ENCODE measurements at regions not wholly inside any gene's neighbourhood (a gene's known extent, or its start where the extent isn't known, plus 50 kb on each side); places are given as distances from the start of the nearest gene placed in this dataset.

GRCh38 chr4:142960867-142961644 lies 115.0 kb upstream of the INPP4B start:
- Mint-ChIP-seq H3K27ac (ENCODE audit: unreplicated experiment) (no peak overlapping the region), H3K4me3 (ENCODE audit: unreplicated experiment) (no peak overlapping the region), H3K9me3 (ENCODE audit: unreplicated experiment) (no peaks in the 10 kb centered on the region), H3K36me3 (ENCODE audit: unreplicated experiment) (no peaks in the 10 kb centered on the region), H3K27me3 (ENCODE audit: unreplicated experiment) (no peaks in the 10 kb centered on the region), H3K4me1 (ENCODE audit: low read depth, unreplicated experiment) (no peaks in the 10 kb centered on the region)
- no peak for TF ChIP-seq CTCF (IDR thresholded peaks at IDR 0.05; ENCODE audit: partially characterized antibody, unreplicated experiment)
- DNase-seq = no peak

GRCh38 chr4:142961866-142962265 lies 115.8 kb upstream of the INPP4B start:
- no peak overlapping the region for H3K27ac Mint-ChIP-seq (ENCODE audit: unreplicated experiment)

GRCh38 chr4:142974328-142974727 lies 128.2 kb upstream of the INPP4B start:
- no peaks in the 10 kb centered on the region for H3K36me3 Mint-ChIP-seq (ENCODE audit: unreplicated experiment)
- no peaks in the 10 kb centered on the region for H3K27me3 Mint-ChIP-seq (ENCODE audit: unreplicated experiment)
- no peaks in the 10 kb centered on the region for H3K4me1 Mint-ChIP-seq (ENCODE audit: low read depth, unreplicated experiment)
- no peak for DNase-seq
- no peak for TF ChIP-seq CTCF (IDR thresholded peaks at IDR 0.05; ENCODE audit: partially characterized antibody, unreplicated experiment)
- H3K9me3 Mint-ChIP-seq (ENCODE audit: unreplicated experiment) = no peaks in the 10 kb centered on the region
- no peak overlapping the region for H3K27ac Mint-ChIP-seq (ENCODE audit: unreplicated experiment)
- no peak overlapping the region for H3K4me3 Mint-ChIP-seq (ENCODE audit: unreplicated experiment)

More at GRCh38 chr4:142961866-142962265, 115.8 kb upstream of the INPP4B start:
- peaks cover 3% of the 10 kb centered on the region for H3K9me3 Mint-ChIP-seq (ENCODE audit: unreplicated experiment)
- no peaks in the 10 kb centered on the region for H3K36me3 Mint-ChIP-seq (ENCODE audit: unreplicated experiment)
- TF ChIP-seq CTCF (IDR thresholded peaks at IDR 0.05; ENCODE audit: partially characterized antibody, unreplicated experiment) = no peak
- H3K27me3 Mint-ChIP-seq (ENCODE audit: unreplicated experiment) = no peaks in the 10 kb centered on the region
- H3K4me3 Mint-ChIP-seq (ENCODE audit: unreplicated experiment) = no peak overlapping the region
- H3K4me1 Mint-ChIP-seq (ENCODE audit: low read depth, unreplicated experiment) = no peaks in the 10 kb centered on the region
- DNase-seq = no peak

- Mint-ChIP-seq H3K27me3 (ENCODE audit: unreplicated experiment) (no peaks in the 10 kb centered on the region), H3K27ac (ENCODE audit: unreplicated experiment) (no peak overlapping the region), H3K9me3 (ENCODE audit: unreplicated experiment) (no peaks in the 10 kb centered on the region), H3K4me1 (ENCODE audit: low read depth, unreplicated experiment) (no peaks in the 10 kb centered on the region), H3K36me3 (ENCODE audit: unreplicated experiment) (no peaks in the 10 kb centered on the region), H3K4me3 (ENCODE audit: unreplicated experiment) (no peak overlapping the region)
- TF ChIP-seq CTCF (IDR thresholded peaks at IDR 0.05; ENCODE audit: partially characterized antibody, unreplicated experiment) = no peak
- DNase-seq = no peak
Observed at GRCh38 chr4:142975618-142976017, 129.5 kb upstream of the INPP4B start.

GRCh38 chr4:142976482-142976881 lies 130.4 kb upstream of the INPP4B start:
- no peak for DNase-seq
- no peak overlapping the region for H3K4me3 Mint-ChIP-seq (ENCODE audit: unreplicated experiment)
- H3K27ac Mint-ChIP-seq (ENCODE audit: unreplicated experiment) = no peak overlapping the region
- no peaks in the 10 kb centered on the region for H3K4me1 Mint-ChIP-seq (ENCODE audit: low read depth, unreplicated experiment)
- H3K36me3 Mint-ChIP-seq (ENCODE audit: unreplicated experiment) = no peaks in the 10 kb centered on the region
- H3K9me3 Mint-ChIP-seq (ENCODE audit: unreplicated experiment) = no peaks in the 10 kb centered on the region
- TF ChIP-seq CTCF (IDR thresholded peaks at IDR 0.05; ENCODE audit: partially characterized antibody, unreplicated experiment) = no peak
- no peaks in the 10 kb centered on the region for H3K27me3 Mint-ChIP-seq (ENCODE audit: unreplicated experiment)

All from glutamatergic neuron (in vitro differentiated cells).